ENCODE measurements at regions not wholly inside any gene's neighbourhood (a gene's known extent, or its start where the extent isn't known, plus 50 kb on each side); places are given as distances from the start of the nearest gene placed in this dataset.

DNA sequence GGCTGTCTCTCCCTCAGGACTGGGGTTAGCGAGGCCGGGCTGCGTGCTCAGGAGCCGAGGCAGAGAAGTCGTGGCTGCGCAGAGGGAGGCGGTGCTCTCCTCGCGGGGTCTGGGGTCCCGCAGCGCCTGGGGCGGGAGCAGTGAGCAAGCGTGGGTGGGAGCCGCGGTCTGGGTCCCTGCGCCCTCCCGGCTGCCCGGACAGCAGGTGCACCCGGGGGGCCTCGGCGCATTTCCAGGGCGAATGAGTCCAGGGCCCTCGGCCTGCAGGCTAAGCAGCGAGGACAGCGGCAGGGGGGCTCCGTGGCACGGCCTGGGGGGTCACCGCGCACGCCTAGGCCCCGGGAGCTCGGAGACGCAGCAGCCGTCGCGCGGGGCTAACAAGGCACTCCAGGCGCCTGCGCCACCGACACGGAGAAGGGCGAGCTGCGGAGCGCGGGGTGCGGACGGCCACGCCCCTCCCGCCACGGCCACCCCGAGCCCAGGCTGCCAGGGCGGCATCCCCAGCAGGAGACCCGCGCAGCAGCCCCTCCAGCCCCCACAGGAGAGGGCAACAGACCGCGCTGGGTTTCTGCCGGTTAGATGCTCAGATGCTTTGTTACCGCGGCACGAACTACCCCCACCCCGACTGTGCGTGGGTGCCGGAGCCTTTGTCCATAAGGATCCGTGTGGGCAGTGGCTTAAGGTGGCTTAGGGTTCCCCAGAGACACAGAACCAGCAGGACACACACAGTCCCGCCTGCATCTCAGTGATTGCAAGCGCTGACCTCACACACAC, 117.7 kb upstream of the C14orf180 start:
- TF ChIP-seq CTCF (IDR thresholded peaks at IDR 0.05) (no peak), POLR2AphosphoS5 (IDR thresholded peaks at IDR 0.05) (no peak)

All from breast epithelium (tissue), 3 donors.